LNCAP (cell line): ENCODE measurements at regions not wholly inside any gene's neighbourhood (a gene's known extent, or its start where the extent isn't known, plus 50 kb on each side); places are given as distances from the start of the nearest gene placed in this dataset.

Experiments used
- CTCF ChIP-seq: fragments of 450-650 bp; IDR thresholded peaks from 2 replicates; pipeline ENCODE4 v1.5.1; 2017; ENCODE audit warnings: mild to moderate bottlenecking

GRCh38 chr7:119351320-119351719 is 921.7 kb upstream of the KCND2 start:
- TF ChIP-seq CTCF: no peak

GRCh38 chr7:119374436-119374835 is 898.5 kb upstream of the KCND2 start:
- no peak for TF ChIP-seq CTCF

DNA sequence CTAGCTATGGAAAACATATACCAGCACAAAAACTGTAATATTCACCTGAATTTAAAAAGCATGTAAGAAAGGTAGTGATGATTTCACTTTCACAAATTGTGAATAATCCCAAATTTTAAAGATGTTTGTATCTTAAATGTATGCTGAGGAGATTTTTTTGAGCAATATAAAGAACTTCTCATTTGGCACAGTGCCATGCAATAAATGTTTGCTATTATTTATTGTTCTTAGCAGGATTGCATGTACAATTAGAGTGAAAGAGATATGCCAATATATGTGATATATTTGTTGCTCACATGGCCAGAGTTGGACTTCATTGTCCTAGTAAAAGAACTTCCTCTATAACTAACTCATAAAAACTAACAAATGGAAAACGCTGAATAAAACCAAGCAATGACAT is 895.1 kb upstream of the KCND2 start:
- TF ChIP-seq CTCF: no peak

- no peak for TF ChIP-seq CTCF
These were observed 890.2 kb upstream of the KCND2 start for GRCh38 chr7:119382726-119383125.

- TF ChIP-seq CTCF: no peak
These were observed 878.0 kb upstream of the KCND2 start for GRCh38 chr7:119395024-119395423.

DNA sequence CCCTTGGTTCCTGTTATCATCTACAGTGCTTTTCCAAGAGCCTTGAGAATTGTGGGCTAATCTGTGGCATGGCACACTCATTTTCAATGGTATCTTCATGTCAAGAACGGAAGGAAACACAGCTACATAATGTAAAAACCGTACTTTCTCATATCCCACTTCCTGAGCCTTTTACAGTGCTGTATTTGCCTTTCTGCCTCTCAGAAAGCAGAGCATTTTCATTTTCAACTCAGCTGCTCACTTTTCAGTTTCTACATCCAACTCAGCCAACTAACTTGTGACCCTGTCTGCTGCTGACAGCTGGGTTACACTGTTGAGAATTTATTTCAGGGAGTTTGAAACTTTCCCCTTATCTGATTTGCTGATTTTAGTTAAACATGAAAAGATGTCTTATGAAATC is 875.8 kb upstream of the KCND2 start:
- no peak for TF ChIP-seq CTCF

GRCh38 chr7:119408596-119408995 is 864.4 kb upstream of the KCND2 start:
- TF ChIP-seq CTCF: no peak

GRCh38 chr7:119413314-119413805 is 859.6 kb upstream of the KCND2 start:
- no peak for TF ChIP-seq CTCF
